ENCODE measurements at regions not wholly inside any gene's neighbourhood (a gene's known extent, or its start where the extent isn't known, plus 50 kb on each side); places are given as distances from the start of the nearest gene placed in this dataset.
"Not testable (repeated sequence)": the region's sequence is repeated elsewhere in the genome, so short reads cannot be mapped to it uniquely, and the experiment has no call there.

DNA sequence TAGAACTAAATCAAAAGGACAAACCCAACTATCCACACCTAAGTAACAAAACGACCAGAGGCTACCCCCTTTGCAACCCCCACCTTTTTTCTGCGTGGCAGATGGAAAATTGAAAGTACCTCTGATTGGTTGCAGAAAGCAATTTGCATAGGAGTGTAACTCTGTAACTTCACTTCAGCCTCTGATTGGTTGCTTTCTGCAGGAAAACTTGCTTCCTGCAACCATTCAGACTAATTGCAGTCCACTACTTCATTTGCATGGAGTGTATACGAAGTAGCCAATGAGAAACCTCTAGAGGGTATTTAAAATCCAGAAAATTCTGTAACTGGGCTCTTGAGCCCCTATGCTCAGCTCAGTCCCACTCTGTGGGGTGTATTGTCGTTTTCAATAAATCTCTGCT, 129.1 kb upstream of the OLIG3 start:
- DNase-seq (ENCODE audit: low spot score) = no peak

DNA sequence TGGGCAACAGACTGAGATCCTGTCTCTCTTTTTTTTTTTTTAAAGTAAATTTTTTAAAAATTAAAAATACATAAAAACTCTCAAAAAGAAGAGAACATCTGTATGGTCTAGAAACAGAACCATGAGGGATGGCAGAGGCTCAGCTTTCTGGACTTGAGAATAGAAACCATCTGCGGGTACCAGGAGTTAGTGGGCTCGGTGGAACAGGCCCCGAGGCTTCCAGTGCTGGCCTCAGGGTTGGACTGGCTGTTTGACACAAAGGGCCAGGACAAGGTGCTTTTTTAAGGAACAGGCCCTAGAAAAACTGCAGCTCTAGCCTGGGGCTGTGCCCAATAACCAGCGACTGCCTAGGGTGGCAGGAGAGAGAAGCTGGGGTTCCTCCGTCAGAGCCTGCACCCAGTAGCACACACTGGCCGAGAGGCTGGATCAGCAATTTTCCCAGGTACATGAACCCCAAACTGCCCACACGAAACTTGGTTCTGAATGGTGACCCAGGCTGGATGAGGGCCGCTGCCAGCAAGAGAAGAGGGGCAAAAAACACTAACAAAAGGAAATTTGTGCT, 131.0 kb upstream of the OLIG3 start:
- DNase-seq (ENCODE audit: low spot score) = no peak

DNA sequence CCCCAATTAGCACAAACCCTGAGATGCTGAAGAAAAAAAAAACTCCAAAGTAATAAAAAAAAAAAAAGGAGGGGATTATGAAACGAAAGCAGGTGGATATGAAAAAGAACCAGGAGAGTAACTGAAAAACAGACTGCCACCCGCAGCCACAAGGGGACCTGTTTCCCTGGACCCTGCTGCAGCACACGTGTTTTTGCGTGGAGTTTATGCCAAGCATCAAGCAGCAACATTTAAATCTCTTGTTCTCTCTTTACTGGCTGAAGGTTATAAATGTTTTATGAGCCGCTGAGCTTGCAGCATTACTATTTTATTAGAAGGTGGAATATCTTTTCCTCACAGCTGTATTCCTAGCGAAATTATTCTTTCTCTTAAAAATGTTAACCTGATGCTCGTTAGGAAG, 131.6 kb upstream of the OLIG3 start:
- DNase-seq (ENCODE audit: low spot score) = no peak

DNA sequence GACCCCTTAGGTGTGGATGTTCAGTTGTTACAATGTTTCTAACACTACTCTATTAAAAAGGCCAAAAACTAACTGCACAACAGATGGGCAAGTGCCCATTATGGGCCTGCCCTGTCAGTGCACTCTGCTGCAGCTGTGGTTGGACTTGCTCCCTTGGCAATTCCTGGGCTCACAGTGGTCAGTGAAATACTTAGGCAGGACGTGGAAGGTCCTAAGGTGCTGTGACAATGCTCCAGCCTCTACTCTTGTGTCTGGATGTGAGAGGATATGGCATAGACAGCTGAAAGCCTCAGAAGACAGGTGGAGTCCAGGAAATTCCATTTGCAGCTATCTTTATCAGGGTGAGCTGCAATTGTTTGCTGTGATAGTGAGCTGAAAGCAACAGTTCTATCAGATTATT, 136.5 kb upstream of the OLIG3 start:
- no peak for DNase-seq (ENCODE audit: low spot score)

DNA sequence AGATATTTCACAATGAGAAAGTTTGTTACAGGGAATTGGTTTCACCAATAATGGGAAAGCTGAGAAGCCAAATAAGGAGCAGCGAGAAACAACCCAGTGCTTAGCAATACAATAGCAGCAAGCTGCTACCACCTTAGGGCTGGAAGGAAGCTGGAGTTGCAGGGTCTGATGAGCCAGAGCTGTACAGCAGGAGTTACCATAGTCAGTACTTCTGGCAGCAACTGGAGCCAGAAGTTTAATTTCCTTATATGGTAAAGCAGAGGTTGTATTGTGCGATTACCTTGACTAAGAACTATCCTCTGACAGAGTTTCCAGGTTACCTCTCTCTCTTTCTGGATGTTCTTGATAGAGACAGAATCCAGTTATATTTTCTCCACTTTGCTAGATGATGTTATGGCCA, 137.1 kb upstream of the OLIG3 start:
- DNase-seq (ENCODE audit: low spot score) = no peak

DNA sequence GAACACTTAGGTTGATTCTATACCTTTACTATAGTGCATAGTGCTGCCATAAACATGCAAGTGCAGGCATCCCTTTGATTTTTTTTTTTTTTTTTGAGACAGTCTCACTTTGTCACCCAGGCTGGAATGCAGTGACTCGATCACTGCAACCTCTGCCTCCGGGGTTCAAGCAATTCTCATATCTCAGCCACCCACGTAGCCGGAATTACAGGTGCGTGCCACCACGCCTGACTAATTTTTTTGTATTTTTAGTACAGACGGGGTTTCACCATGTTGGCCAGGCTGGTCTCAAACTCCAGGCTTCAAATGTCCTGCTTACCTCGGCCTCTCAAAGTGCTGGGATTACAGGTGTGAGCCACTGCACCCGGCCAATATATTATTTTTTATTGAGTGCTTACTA, 140.0 kb upstream of the OLIG3 start:
- DNase-seq (ENCODE audit: low spot score) = not testable (repeated sequence)

DNA sequence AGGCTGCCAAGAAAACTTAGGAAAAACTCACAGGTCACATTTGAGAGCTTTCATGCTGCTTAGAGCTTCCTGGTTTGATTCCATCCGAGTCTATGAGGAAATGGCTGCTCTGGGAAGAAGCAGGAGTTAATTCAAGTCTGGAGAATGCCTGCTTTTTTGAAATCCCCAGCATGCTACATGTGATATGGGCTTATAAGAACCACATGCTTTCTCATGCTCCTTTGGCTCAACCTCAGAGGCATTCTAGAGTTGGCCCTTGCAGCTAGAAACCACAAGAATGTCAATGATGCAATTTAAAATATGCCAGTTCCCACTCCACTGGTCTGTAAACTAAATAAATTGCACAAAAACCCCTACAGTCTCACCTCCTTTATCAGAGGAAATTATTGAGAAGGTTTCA, 142.9 kb upstream of the OLIG3 start:
- DNase-seq (ENCODE audit: low spot score) = no peak

DNA sequence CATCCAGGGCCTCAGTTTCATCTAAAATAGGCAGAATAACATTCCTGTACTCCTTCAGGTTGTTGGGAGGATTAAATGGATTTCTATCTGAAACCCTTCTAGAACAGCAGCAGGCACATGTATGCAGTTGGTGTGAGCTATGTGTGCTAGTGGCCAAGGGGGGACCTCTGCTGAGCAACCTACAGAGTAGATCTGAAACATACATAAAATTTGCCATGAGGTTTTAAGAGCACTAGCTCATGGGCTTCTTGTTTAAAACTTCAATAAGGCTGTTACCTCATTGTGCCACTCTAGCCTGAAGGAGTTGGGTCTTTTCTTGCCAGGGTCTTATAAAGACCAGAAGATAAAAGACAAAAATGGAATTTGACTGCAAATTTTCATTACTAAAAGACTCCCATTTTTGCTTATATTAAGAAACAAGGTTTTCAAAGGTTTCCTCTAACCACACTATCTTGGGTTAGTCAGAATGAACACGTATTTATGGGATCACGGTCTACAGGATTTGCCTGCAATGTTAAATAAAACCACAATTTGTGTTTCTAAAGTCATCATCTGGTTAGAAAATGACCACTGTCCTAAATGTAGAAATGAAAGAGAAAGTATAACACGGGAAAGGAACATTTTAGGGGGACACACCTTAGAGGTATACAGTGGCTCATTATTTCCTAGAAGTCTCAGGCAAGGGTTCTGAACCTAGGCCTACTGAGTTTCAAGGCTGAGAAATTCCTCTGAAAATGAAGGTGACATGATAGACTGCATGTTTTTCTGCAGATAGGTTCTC, 144.9 kb upstream of the OLIG3 start:
- no peak for DNase-seq (ENCODE audit: low spot score)

DNA sequence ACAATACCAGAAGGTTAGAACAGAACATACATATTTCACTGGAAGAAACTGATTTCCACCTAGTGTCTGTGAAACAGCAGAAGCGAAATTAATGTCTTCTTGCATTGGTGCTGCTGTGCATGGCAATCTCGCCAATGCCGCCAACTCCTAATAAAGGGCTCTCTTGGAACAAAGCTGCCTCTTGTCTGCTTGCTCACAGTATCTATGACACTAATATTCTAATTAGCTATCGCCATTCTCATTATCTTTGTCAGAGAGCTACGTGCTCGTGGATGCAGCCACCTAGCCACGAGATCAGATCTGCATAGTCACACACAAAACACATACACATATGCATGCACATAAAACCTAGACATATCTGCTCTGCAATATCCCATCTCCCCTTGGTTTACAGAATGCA, 145.9 kb upstream of the OLIG3 start:
- no peak for DNase-seq (ENCODE audit: low spot score)

DNA sequence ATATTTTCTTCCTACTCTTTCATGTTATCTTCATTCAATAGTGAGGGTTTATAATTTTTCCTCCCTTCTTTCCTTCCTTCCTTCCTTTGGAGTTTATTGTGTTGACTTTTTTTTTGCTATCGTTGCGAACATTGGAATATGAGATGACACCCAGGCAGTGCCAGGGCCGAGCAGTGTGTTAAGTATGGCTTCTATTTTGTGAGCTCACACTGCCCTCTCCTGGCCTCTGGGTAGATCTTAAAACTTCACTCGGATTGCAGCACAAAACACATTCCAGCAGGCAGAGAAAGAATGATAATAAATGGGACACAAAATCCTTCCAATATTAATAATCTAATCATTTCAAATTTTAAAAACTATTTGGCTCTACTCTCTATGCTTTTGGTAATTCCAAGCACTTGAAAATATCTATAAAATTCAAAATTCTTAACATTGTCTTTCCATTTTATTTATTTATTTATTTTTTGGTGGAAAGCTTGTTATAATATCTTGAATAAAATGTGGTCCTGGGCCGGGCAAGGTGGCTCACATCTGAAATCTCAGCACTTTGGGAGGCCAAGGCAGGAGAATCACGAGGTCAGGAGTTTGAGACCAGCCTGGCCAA, 147.4 kb upstream of the OLIG3 start:
- DNase-seq (ENCODE audit: low spot score) = peak; percentile 62

DNA sequence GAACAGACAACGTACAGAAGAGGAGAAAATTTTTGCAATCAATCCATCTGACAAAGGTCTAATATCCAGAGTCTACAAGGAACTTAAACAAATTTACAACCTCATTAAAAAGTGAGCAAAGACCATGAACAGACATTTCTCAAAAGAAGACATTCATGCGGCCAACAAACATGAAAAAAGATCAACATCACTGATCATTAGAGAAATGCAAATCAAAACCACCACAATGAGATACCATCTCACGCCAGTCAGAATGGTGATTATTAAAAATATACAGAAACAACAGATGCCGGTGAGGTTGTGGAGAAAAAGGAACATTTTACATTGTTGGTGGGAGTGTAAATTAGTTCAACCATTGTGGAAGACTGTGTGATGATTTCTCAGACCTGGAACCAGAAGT, 149.0 kb upstream of the OLIG3 start:
- DNase-seq (ENCODE audit: low spot score) = not testable (repeated sequence)

DNA sequence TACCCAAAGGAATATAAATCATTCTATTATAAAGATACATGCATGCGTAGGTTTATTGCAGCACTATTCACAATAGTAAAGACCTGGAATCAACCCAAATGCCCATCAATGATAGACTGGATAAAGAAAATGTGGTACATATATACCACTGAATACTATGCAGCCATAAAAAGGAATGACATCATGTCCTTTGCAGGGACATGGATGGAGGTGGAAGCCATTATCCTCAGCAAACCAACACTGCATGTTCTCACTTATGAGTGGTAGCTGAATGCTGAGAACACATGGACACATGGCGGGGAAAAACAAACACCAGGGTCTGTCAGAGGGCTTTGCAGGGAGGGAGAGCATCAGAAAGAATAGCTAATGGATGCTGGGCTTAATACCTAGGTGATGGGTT, 149.4 kb upstream of the OLIG3 start:
- not testable (repeated sequence) for DNase-seq (ENCODE audit: low spot score)

DNA sequence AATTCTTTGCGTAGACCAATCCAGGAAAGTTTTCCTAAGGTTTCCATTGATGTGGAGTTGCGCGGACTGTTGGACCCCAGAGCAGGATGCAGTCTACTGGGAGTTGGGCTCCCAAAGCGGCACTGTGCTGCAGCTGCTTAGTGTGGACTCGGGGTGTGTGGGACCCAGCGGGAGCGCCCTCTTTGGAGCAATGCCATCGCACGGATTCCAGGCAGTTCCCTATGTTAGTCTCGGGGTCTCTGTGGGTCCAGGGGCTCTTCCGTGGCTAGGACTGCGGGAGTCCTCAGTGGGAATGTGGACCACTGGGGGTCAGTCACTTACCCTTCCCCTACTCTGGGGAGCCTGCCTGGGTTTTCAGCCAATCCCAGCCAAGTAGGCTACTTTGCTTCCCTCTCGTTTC, 151.7 kb upstream of the OLIG3 start:
- no peak for DNase-seq (ENCODE audit: low spot score)

DNA sequence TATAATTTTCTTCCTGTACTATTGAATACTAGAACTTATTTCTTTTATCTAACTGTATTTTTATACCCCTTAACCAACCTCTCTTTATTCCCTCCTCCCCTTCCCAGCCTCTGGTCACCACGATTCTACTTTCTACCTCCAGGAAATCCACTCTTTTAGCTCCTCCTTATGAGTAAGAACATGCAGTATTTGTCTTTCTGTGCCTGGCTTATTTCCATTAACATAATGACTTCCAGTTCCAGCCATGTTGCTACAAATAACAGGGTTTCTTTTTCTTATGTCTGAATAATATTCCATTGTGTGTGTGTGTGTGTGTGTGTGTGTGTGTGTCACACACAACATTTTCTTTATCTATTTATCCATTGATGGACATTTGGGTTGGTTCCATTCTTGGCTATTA, 152.3 kb upstream of the OLIG3 start:
- no peak for DNase-seq (ENCODE audit: low spot score)

DNA sequence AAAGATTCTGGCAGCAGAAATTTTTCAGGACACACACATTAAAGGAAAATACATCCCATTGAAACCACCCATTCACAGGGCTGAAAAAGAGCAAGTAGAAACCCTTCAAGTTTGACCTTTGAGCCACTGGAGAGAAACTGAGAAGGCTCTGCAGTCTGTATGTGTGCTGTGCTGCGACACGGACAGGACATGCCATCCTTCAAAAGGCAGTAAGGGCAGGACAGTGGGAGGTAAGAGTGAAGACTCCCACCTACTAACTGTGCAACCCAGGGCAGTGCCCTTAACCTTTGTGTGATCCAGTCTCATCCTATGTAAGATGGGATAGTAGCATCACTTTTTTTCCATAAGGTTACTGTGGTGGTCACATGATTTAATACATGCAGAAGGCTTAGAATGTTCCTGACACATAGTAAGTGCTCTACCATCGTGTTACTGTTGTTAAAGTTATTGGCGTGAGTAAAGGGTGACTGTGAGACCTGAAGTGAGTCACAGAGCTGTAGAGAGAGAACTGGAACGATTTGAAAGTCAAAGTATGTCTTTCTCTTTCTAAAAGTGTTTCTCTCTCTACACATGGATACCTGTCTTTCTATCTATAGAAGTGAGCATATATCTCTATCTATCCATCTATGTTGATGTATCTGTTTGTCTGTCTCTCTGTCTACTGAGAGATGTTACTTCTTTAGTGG, 153.7 kb upstream of the OLIG3 start:
- no peak for DNase-seq (ENCODE audit: low spot score)

DNA sequence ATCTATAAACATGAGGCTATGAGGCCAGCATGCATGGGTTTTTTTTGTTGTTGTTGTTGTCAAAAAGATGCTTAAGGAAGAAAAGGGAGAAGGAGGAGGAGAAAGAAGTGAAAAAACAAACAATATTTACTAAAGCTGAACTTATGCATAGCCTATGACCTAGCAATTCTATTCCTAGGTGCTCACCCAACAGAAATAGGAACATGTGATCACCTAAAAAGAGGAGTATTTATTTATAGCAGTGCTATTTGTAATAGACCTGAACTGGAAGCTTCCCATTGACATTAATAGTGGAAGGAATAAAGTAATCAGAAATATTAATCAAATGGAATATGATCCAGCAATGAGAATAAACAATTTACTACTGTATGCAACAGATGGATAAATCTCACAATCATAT, 156.5 kb upstream of the OLIG3 start:
- no peak for DNase-seq (ENCODE audit: low spot score)

DNA sequence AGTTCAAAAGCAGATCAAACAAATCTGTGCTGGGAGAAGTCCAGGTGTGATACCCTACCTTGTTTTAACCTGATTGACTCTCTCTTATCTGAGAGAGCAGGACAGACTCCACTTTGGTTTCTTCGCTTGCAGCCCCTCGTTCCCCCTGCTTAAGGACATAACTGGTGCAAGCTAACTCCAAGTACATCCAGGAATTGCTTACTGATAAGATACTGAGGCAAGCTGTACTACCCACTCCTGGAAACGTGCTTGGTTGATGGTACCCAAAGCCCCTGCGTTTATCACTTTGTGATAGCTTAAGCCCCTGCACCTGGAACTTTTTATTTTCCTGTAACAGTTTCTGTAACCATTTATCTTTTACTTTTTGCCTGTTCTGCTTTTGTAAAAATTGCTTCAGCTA, 157.0 kb upstream of the OLIG3 start:
- DNase-seq (ENCODE audit: low spot score) = no peak

DNA sequence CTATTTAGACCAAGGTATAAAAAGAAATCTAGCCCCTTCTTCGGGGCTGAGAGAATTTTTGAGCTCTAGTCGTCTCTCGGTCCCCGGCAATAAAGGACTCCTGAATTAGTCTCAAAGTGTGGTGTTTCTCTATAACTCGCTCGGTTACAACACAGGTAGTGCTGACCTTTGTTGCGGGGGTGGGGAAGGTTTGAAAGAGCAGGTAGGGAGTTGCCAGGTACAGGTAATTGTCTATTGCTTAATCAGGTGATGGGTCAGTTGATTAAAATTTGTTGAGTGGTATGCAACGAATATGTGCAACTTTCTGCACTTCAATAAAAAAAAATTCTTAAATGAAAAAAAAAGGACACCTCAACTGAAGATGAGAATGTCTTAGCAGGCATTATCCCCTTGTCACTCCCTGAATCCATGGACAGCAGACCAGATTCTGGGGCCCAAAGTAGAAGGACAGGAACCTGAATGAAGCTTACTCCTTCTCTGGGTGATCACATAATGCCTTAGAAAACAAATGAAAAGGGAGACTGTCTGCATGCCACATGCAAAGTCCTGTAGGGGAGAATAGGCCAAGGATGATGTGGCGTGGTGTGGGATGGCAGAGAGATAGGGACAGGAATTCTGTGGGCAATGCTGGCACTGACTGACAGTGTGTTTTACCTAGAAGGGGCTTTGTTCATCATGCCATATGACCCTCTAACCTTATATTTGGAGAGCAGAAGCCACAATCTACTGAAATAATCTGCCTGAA, 157.6 kb upstream of the OLIG3 start:
- DNase-seq (ENCODE audit: low spot score) = no peak

DNA sequence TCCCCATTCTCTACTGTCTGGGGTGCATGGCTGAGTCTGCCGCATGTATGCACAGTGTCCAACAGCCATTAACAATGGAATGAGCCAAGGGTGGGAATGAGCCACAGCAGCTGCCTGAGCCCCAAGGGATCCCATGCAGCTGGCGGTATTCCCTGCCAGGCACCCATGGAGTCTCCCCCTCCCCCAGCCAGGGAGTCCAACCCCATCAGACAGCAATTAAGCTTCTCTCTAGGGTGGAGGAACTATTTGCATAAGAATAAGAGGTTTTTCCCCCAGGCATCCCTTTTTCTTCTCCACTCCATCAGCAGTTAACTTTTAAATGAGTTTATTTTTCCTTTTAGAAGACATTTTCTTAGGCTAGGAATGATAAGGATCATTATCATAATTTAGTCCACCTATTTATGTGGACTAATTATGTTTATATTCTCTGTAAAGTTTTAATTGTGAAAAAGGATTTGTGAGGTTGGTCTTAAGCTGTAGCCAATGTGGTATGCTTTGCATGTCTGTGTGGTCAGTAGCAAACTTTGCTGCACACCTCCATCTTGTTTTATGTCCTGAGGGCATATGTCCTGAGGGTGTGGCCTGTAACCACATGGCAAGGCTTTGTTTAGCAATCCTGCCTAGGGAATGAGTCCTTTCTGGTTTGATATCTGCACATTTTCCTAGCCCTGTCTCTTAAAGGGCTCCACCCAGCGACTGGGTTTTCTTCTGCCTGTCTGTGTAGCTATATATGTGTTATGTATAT, 158.9 kb upstream of the OLIG3 start:
- DNase-seq (ENCODE audit: low spot score) = no peak

DNA sequence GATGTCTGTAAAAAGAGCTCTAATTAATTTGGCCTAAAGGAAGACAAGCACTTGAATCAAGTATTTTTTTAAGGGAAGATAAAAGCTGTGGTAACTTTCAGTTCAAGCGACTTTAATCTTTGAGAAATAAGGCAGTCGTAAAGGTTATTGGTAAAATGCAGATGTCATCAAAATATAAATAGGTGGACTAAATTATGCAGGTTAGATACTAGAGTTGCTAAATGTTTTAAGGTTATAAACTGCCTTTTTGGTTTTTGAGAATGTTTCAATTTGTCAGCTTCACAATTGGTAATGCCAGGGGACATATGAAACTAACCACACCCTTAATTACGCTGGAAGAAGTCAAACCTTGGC, 159.5 kb upstream of the OLIG3 start:
- no peak for DNase-seq (ENCODE audit: low spot score)

DNA sequence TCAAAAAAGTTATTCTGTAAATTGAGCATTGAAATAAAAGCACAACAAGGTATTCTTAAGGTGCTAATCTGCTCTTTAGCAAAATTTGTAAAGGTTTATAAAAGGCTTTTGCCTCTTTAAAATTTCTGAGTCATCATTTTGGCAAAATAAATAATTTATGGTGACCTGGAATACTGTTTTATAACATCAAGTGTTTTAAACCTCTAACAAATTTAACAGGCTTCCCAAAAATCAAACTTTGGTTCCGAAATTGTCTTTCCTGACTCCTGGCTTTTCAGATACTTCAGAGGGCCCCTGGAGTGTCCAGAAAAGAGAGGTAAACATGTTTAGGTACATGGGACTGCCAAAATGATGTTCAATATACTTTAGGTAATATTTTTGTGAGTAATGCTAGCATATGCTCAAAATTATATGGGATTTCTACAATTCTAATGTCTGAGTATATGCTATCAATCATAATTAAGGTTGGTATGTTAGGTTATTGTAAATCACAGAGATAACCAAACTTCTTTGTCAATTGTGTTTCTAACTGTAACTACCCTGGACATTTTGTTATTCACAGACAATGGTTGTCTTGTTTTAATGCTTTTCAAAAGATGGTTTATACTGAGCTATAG, 160.3 kb upstream of the OLIG3 start:
- no peak for DNase-seq (ENCODE audit: low spot score)

Measured in kidney capillary endothelial cell (primary cell).